ENCODE measurements at regions not wholly inside any gene's neighbourhood (a gene's known extent, or its start where the extent isn't known, plus 50 kb on each side); places are given as distances from the start of the nearest gene placed in this dataset.
"Not testable (repeated sequence)": the region's sequence is repeated elsewhere in the genome, so short reads cannot be mapped to it uniquely, and the experiment has no call there.

DNA sequence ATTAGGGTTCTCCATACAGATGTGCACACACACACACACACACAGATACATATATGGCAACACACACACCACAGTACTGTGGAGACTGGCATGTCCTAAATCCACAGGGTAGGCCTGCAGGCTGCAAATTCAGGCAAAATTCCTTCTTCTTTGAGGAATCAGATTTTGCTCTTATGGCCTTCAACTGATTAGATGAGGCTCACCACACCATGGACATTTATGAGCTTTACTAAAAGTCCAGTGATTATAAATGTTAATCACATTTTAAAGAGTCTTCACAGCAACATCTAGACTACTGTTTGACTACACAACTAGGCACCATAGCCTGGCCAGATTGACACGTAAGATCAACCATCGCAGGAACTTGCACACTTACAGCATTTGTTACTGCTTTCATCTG lies 140.3 kb upstream of the UBE3A start:
- no peak overlapping the region for H3K27ac Mint-ChIP-seq
- H3K4me1 Mint-ChIP-seq = no peaks in the 10 kb centered on the region
- no peak for DNase-seq (ENCODE audit: low spot score in 2 of 2, unreplicated experiment in 2 of 2)
- H3K27me3 Mint-ChIP-seq (ENCODE audit: low read depth) = peaks cover 2% of the 10 kb centered on the region
- H3K36me3 Mint-ChIP-seq = no peaks in the 10 kb centered on the region
- TF ChIP-seq, protein P1, sequence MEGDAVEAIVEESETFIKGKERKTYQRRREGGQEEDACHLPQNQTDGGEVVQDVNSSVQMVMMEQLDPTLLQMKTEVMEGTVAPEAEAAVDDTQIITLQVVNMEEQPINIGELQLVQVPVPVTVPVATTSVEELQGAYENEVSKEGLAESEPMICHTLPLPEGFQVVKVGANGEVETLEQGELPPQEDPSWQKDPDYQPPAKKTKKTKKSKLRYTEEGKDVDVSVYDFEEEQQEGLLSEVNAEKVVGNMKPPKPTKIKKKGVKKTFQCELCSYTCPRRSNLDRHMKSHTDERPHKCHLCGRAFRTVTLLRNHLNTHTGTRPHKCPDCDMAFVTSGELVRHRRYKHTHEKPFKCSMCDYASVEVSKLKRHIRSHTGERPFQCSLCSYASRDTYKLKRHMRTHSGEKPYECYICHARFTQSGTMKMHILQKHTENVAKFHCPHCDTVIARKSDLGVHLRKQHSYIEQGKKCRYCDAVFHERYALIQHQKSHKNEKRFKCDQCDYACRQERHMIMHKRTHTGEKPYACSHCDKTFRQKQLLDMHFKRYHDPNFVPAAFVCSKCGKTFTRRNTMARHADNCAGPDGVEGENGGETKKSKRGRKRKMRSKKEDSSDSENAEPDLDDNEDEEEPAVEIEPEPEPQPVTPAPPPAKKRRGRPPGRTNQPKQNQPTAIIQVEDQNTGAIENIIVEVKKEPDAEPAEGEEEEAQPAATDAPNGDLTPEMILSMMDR (IDR thresholded peaks at IDR 0.05; ENCODE audit: unreplicated experiment) = no peak
- H3K4me3 Mint-ChIP-seq = no peak overlapping the region
- no peaks in the 10 kb centered on the region for H3K9me3 Mint-ChIP-seq

DNA sequence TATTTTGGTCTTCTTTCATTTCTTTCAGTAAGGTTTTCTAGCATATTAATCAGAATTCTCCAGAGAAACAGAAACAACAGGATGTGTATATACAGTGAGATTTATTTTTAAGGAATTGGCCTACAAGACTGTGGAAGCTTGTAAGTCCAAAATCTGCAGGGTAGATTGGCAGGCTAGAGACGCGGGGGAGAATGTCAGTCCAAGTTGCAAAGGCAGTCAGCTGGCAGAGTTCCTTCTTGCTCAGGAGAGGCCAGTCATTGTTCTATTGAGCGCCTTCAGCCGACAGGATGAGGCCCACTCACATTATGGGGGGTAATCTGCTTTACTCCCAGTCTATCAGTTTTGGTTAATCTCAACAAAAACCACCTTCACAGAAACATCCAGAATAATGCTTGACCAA lies 133.4 kb upstream of the UBE3A start:
- Mint-ChIP-seq H3K27ac (no peak overlapping the region), H3K27me3 (ENCODE audit: low read depth) (peaks cover 2% of the 10 kb centered on the region), H3K4me3 (no peak overlapping the region), H3K36me3 (no peaks in the 10 kb centered on the region), H3K4me1 (no peaks in the 10 kb centered on the region), H3K9me3 (no peaks in the 10 kb centered on the region)
- TF ChIP-seq, protein P1 (IDR thresholded peaks at IDR 0.05; ENCODE audit: unreplicated experiment) = no peak
- no peak for DNase-seq (ENCODE audit: low spot score in 2 of 2, unreplicated experiment in 2 of 2)

DNA sequence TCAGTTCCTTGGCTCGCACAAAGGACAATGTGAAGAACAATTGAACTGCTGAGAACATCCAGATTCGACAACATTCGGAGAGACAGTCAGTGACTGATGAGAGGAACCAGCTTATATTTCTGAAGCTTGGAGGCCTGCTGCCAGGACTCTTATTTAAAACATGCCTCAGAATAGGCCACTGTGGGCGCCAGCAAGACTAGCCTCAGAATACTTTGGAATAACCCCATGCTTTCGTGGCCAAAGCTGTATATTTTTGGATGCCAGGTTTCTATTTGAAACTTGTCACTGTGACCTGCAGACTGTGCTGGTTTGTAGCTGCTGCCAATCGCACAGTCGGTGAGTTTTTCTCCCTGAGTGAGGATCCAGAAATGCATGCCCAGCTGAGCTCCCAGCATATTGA lies 129.9 kb upstream of the UBE3A start:
- TF ChIP-seq, protein P1 (IDR thresholded peaks at IDR 0.05; ENCODE audit: unreplicated experiment) = no peak
- Mint-ChIP-seq H3K27ac (no peak overlapping the region), H3K4me1 (no peaks in the 10 kb centered on the region), H3K27me3 (ENCODE audit: low read depth) (no peaks in the 10 kb centered on the region), H3K36me3 (no peaks in the 10 kb centered on the region), H3K4me3 (no peak overlapping the region), H3K9me3 (no peaks in the 10 kb centered on the region)
- no peak for DNase-seq (ENCODE audit: low spot score in 2 of 2, unreplicated experiment in 2 of 2)

DNA sequence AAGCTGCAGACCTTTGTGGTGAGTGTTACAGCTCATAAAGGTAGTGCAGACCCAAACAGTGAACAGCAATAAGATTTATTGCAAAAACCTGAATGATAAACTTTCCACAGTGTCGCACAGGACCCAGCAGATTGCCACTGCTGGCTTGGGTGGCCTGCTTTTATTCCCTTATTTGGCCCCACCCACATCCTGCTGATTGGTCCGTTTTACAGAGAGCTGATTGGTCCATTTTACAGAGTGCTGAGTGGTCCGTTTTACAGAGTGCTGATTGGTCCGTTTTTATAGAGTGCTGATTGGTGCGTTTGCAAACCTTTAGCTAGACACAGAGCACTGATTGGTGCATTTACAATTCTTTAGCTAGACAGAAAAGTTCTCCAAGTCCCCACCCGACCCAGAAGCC lies 127.7 kb upstream of the UBE3A start:
- H3K27ac Mint-ChIP-seq; H3K27me3 Mint-ChIP-seq (ENCODE audit: low read depth); H3K9me3 Mint-ChIP-seq; H3K36me3 Mint-ChIP-seq; DNase-seq (ENCODE audit: low spot score in 2 of 2, unreplicated experiment in 2 of 2); H3K4me3 Mint-ChIP-seq; H3K4me1 Mint-ChIP-seq: not testable (repeated sequence)

DNA sequence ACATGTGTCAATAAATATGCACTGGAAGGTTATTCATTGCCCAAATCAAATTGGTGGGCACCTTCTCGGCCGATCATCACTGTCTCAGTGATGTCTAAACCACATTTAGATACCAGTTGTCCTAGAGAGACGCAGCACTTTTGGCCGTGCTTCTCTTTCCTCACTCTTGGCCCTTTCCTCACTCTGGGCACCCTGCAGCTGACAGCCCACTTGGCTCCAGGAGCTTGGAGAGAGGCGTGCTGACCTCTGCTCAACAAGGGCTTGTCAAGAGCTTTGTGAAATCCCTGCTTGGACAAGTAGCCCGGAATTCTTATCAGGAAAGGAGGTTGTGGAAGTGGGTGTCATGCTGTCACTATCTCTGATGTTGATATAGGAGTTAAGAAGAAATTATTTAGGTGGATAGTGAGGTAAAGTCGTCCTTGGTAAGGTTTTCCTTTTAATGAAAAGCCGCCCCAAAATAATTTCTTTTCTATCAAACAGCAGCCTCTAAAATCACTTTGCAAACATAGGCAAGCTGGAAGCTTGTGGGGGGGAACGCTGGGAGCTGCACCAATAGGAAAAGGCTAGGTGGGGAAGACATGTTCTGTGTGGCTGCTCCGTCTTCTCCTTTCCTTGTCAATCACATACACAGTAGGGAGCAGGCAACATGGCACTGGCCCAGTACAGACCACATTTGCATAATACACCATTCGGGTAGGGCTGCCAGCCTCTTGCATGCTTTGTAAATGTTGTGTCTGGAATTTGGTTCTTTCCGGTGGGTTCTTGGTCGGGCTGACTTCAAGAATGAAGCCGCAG lies 126.8 kb upstream of the UBE3A start:
- Mint-ChIP-seq H3K27me3 (ENCODE audit: low read depth) (no peaks in the 10 kb centered on the region), H3K36me3 (no peaks in the 10 kb centered on the region), H3K4me1 (no peaks in the 10 kb centered on the region), H3K4me3 (no peak overlapping the region), H3K27ac (no peak overlapping the region), H3K9me3 (peaks cover 6% of the 10 kb centered on the region)
- DNase-seq (ENCODE audit: low spot score in 2 of 2, unreplicated experiment in 2 of 2) = no peak
- TF ChIP-seq, protein P1 (IDR thresholded peaks at IDR 0.05; ENCODE audit: unreplicated experiment) = no peak

DNA sequence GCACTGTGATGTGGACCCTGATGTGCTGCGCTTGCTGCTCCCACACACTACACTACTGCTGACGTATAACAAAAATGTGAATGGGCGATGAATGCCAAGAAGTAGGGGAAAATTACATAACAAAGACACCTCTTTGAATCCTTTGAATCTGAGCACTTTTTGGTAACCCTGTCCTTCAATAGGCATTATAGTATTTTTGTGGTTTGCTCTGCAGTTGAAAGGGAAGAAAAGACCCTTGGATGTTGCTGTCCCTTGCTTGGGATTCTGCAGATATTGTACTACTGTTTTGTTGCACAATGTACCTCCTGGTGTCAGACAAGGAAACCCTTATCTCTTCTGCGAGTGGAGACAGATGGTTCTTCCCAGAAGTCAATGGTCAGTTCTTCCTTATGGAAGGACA lies 124.8 kb upstream of the UBE3A start:
- no peak overlapping the region for H3K27ac Mint-ChIP-seq
- no peaks in the 10 kb centered on the region for H3K4me1 Mint-ChIP-seq
- H3K36me3 Mint-ChIP-seq = no peaks in the 10 kb centered on the region
- no peak overlapping the region for H3K4me3 Mint-ChIP-seq
- no peak for DNase-seq (ENCODE audit: low spot score in 2 of 2, unreplicated experiment in 2 of 2)
- peaks cover 6% of the 10 kb centered on the region for H3K9me3 Mint-ChIP-seq
- TF ChIP-seq, protein P1 (IDR thresholded peaks at IDR 0.05; ENCODE audit: unreplicated experiment) = no peak
- no peaks in the 10 kb centered on the region for H3K27me3 Mint-ChIP-seq (ENCODE audit: low read depth)

Measured in mesothelial cell of epicardium (in vitro differentiated cells).